MM.1S (cell line): ENCODE measurements at regions not wholly inside any gene's neighbourhood (a gene's known extent, or its start where the extent isn't known, plus 50 kb on each side); places are given as distances from the start of the nearest gene placed in this dataset.

Experiments
- DNase-seq: peaks from one replicate; pipeline ENCODE4 v3.0.0-alpha.2; 2015
- H2AFZ ChIP-seq: fragments of 300-600 bp; sonication (generic); 2 replicates; pipeline ENCODE4 v1.6.0; 2016; ENCODE audit warnings: antibody characterized with exemption, low read length
- H3F3A ChIP-seq: fragments of 300-600 bp; sonication (generic); 2 replicates; pipeline ENCODE4 v1.6.1; 2016; ENCODE audit warnings: mild to moderate bottlenecking, antibody characterized with exemption, low read length, moderate library complexity, mixed read lengths; ENCODE audit not compliant: insufficient read depth
- H3K27ac ChIP-seq: fragments of 300-600 bp; sonication (generic); 2 replicates; pipeline ENCODE4 v1.5.1; 2016; ENCODE audit warnings: mild to moderate bottlenecking, low read length
- H3K27me3 ChIP-seq: fragments of 300-600 bp; sonication (generic); replicated peaks from 2 replicates; pipeline ENCODE4 v1.6.0; 2016; ENCODE audit warnings: low read length; ENCODE audit not compliant: insufficient read depth
- H3K36me3 ChIP-seq: fragments of 300-600 bp; sonication (generic); replicated peaks from 2 replicates; pipeline ENCODE4 v1.6.1; 2016; ENCODE audit warnings: mild to moderate bottlenecking, low read length, mixed read lengths; ENCODE audit not compliant: insufficient read depth
- H3K4me1 ChIP-seq: fragments of 300-600 bp; sonication (generic); 2 replicates; pipeline ENCODE4 v1.6.1; 2016; ENCODE audit warnings: low read length, mixed read lengths
- H3K4me2 ChIP-seq: fragments of 300-600 bp; sonication (generic); 2 replicates; pipeline ENCODE4 v1.6.0; 2016; ENCODE audit warnings: low read depth, low read length
- H3K4me3 ChIP-seq: fragments of 300-600 bp; sonication (generic); 2 replicates; pipeline ENCODE4 v1.5.1; 2016; ENCODE audit warnings: low read length, mixed read lengths
- H3K79me2 ChIP-seq: fragments of 300-600 bp; sonication (generic); 2 replicates; pipeline ENCODE4 v1.6.1; 2016; ENCODE audit warnings: mixed run types, low read length, mixed read lengths
- H3K9ac ChIP-seq: fragments of 300-600 bp; sonication (generic); 2 replicates; pipeline ENCODE4 v1.6.1; 2016; ENCODE audit warnings: low read length, mixed read lengths
- H3K9me2 ChIP-seq: fragments of 300-600 bp; sonication (generic); replicated peaks from 2 replicates; pipeline ENCODE4 v1.6.1; 2016; ENCODE audit warnings: mild to moderate bottlenecking, low read length, mixed read lengths; ENCODE audit not compliant: insufficient read depth
- H3K9me3 ChIP-seq: fragments of 300-600 bp; sonication (generic); replicated peaks from 2 replicates; pipeline ENCODE4 v1.6.1; 2016; ENCODE audit warnings: mild to moderate bottlenecking, low read length, mixed read lengths; ENCODE audit not compliant: insufficient read depth
- H4K20me1 ChIP-seq: fragments of 300-600 bp; sonication (generic); 2 replicates; pipeline ENCODE4 v1.6.1; 2016; ENCODE audit warnings: mild to moderate bottlenecking, low read length, moderate library complexity, mixed read lengths; ENCODE audit not compliant: insufficient read depth
- CTCF ChIP-seq: fragments of 300-600 bp; sonication (generic); IDR thresholded peaks from 2 replicates; pipeline ENCODE4 v1.5.1; 2016; ENCODE audit warnings: antibody characterized with exemption, low read length, mixed read lengths
- EZH2 ChIP-seq: fragments of 300-600 bp; sonication (generic); optimal IDR thresholded peaks from 2 replicates; pipeline ENCODE3; 2017; ENCODE audit warnings: low read depth, mild to moderate bottlenecking, antibody characterized with exemption, low read length, mixed read lengths
- EZH2phosphoT487 ChIP-seq: fragments of 300-600 bp; sonication (generic); IDR thresholded peaks from 2 replicates; pipeline ENCODE4 v1.6.1; 2018; ENCODE audit warnings: antibody characterized with exemption, low read length

GRCh38 chr5:128682669-128683068, 144.6 kb upstream of the FBN2 start:
- no peaks in the 10 kb centered on the region for H3K9me2 ChIP-seq
- H3K79me2 ChIP-seq, result no peaks in the 10 kb centered on the region
- H3K9ac ChIP-seq, result no peak overlapping the region
- H4K20me1 ChIP-seq, result no peaks in the 10 kb centered on the region
- no peaks in the 10 kb centered on the region for H3K27me3 ChIP-seq
- H3K9me3 ChIP-seq, result no peaks in the 10 kb centered on the region
- H3K4me2 ChIP-seq, result no peak overlapping the region
- no peak for DNase-seq
- TF ChIP-seq EZH2phosphoT487 (no peak), CTCF (no peak)
- H3K36me3 ChIP-seq, result no peaks in the 10 kb centered on the region
- H2AFZ ChIP-seq, result no peak overlapping the region
- no peaks in the 10 kb centered on the region for H3F3A ChIP-seq
- H3K4me3 ChIP-seq, result no peak overlapping the region
- 0 out of 2 replicates have a peak, but pooled peaks cover 3% of the 10 kb centered on the region for H3K4me1 ChIP-seq
- no peak overlapping the region for H3K27ac ChIP-seq

- Histone ChIP-seq H3K4me3 (no peak overlapping the region), H3F3A (no peaks in the 10 kb centered on the region), H3K9me3 (no peaks in the 10 kb centered on the region), H3K27me3 (no peaks in the 10 kb centered on the region), H3K4me2 (no peak overlapping the region), H4K20me1 (no peaks in the 10 kb centered on the region), H3K9me2 (no peaks in the 10 kb centered on the region), H2AFZ (no peak overlapping the region), H3K79me2 (no peaks in the 10 kb centered on the region), H3K4me1 (0 out of 2 replicates have a peak, but pooled peaks cover 3% of the 10 kb centered on the region), H3K9ac (no peak overlapping the region), H3K27ac (no peak overlapping the region), H3K36me3 (no peaks in the 10 kb centered on the region)
- DNase-seq, result no peak
- TF ChIP-seq CTCF, result no peak
- no peak for TF ChIP-seq EZH2phosphoT487
- no peak for TF ChIP-seq EZH2
Observed at GRCh38 chr5:128684961-128685360, 146.9 kb upstream of the FBN2 start.

- Histone ChIP-seq H2AFZ (no peak overlapping the region), H3K27ac (no peak overlapping the region), H3K27me3 (no peaks in the 10 kb centered on the region), H3K9me3 (no peaks in the 10 kb centered on the region), H4K20me1 (no peaks in the 10 kb centered on the region), H3K4me1 (no peaks in the 10 kb centered on the region), H3K4me2 (no peak overlapping the region), H3F3A (no peaks in the 10 kb centered on the region), H3K36me3 (no peaks in the 10 kb centered on the region), H3K4me3 (no peak overlapping the region), H3K79me2 (no peaks in the 10 kb centered on the region), H3K9me2 (no peaks in the 10 kb centered on the region), H3K9ac (no peak overlapping the region)
- DNase-seq, result no peak
- TF ChIP-seq CTCF, result no peak
- TF ChIP-seq EZH2phosphoT487, result no peak
Observed at GRCh38 chr5:128687930-128688329, 149.9 kb upstream of the FBN2 start.

GRCh38 chr5:128693764-128694163, 155.7 kb upstream of the FBN2 start:
- H3K4me3 ChIP-seq, result no peak overlapping the region
- no peak overlapping the region for H2AFZ ChIP-seq
- H3K4me1 ChIP-seq, result no peaks in the 10 kb centered on the region
- H4K20me1 ChIP-seq, result no peaks in the 10 kb centered on the region
- H3K9ac ChIP-seq, result no peak overlapping the region
- no peaks in the 10 kb centered on the region for H3K36me3 ChIP-seq
- no peak for TF ChIP-seq CTCF
- TF ChIP-seq EZH2, result no peak
- no peak for TF ChIP-seq EZH2phosphoT487
- no peaks in the 10 kb centered on the region for H3K9me2 ChIP-seq
- no peaks in the 10 kb centered on the region for H3K27me3 ChIP-seq
- no peak overlapping the region for H3K27ac ChIP-seq
- no peak for DNase-seq
- no peaks in the 10 kb centered on the region for H3K79me2 ChIP-seq
- no peaks in the 10 kb centered on the region for H3F3A ChIP-seq
- no peaks in the 10 kb centered on the region for H3K9me3 ChIP-seq
- H3K4me2 ChIP-seq, result no peak overlapping the region
